Mesenchymal stem cell (in vitro differentiated cells and primary cell): ENCODE measurements at regions not wholly inside any gene's neighbourhood (a gene's known extent, or its start where the extent isn't known, plus 50 kb on each side); places are given as distances from the start of the nearest gene placed in this dataset.

Experiments
- DNase-seq: peaks from one replicate; pipeline ENCODE4 v3.0.0-alpha.2; 2013
- H2AFZ ChIP-seq: one replicate; pipeline ENCODE4 v1.6.1; 2013; ENCODE audit warnings: low read depth, mild to moderate bottlenecking, control low read depth, inconsistent platforms, low read length, moderate library complexity
- H2AK5ac ChIP-seq: 2 replicates; pipeline ENCODE4 v1.6.1; 2013; ENCODE audit warnings: low read length, moderate library complexity, mild to moderate bottlenecking, inconsistent platforms; ENCODE audit not compliant: severe bottlenecking
- H2BK120ac ChIP-seq: one replicate; pipeline ENCODE4 v1.6.1; 2013; ENCODE audit warnings: low read depth, mild to moderate bottlenecking, inconsistent platforms, low read length, moderate library complexity
- H2BK12ac ChIP-seq, 2 experiments: one replicate each; pipeline ENCODE4 v1.6.1; 2013; ENCODE audit warnings: inconsistent platforms in 2 of 2, low read length in 2 of 2, mild to moderate bottlenecking in 2 of 2, moderate library complexity in 2 of 2, control low read depth in 1 of 2
- H2BK15ac ChIP-seq: one replicate; pipeline ENCODE4 v1.6.1; 2013; ENCODE audit warnings: mild to moderate bottlenecking, low read depth, inconsistent platforms; ENCODE audit not compliant: poor library complexity, severe bottlenecking
- H2BK5ac ChIP-seq: 2 replicates; pipeline ENCODE4 v1.6.1; 2013; ENCODE audit warnings: low read depth, mild to moderate bottlenecking, low read length, control low read depth, inconsistent platforms; ENCODE audit not compliant: poor library complexity, severe bottlenecking
- H3K14ac ChIP-seq, 2 experiments: one replicate each; pipeline ENCODE4 v1.6.1; 2013; ENCODE audit warnings: inconsistent platforms in 2 of 2, low read length in 2 of 2, control low read depth in 1 of 2, mild to moderate bottlenecking in 1 of 2, moderate library complexity in 1 of 2
- H3K18ac ChIP-seq, 2 experiments: one replicate each; pipeline ENCODE4 v1.6.1; 2013; ENCODE audit warnings: inconsistent platforms in 2 of 2, low read length in 2 of 2, control low read depth in 1 of 2, low read depth in 1 of 2, mild to moderate bottlenecking in 1 of 2
- H3K23ac ChIP-seq, 2 experiments: one replicate each; pipeline ENCODE4 v1.6.1; 2013; ENCODE audit warnings: inconsistent platforms in 2 of 2, low read length in 2 of 2, mild to moderate bottlenecking in 2 of 2, moderate library complexity in 2 of 2, control low read depth in 1 of 2
- H3K27ac ChIP-seq: 2 replicates; pipeline ENCODE4 v1.5.1; 2013; ENCODE audit warnings: mild to moderate bottlenecking, moderate library complexity, low read length, control low read depth, inconsistent platforms; ENCODE audit not compliant: poor library complexity, severe bottlenecking
- H3K27me3 ChIP-seq, 2 experiments: 2 replicates each; pipeline versions ENCODE4 v1.6.1 to v1.7.0; 2013; ENCODE audit warnings: low read length in 2 of 2, mild to moderate bottlenecking in 2 of 2, moderate library complexity in 2 of 2, control low read depth in 1 of 2, inconsistent platforms in 1 of 2; ENCODE audit not compliant: control insufficient read depth in 1 of 2, insufficient read depth in 1 of 2
- H3K36me3 ChIP-seq, 2 experiments: 2 replicates each; pipeline versions ENCODE4 v1.6.1 to v1.7.0; 2013; ENCODE audit warnings: low read length in 2 of 2, control low read depth in 1 of 2, inconsistent platforms in 1 of 2, low read depth in 1 of 2, mild to moderate bottlenecking in 1 of 2; ENCODE audit not compliant: insufficient read depth in 2 of 2, control insufficient read depth in 1 of 2
- H3K4ac ChIP-seq, 2 experiments: one replicate each; pipeline ENCODE4 v1.6.1; 2013; ENCODE audit warnings: inconsistent platforms in 2 of 2, low read length in 2 of 2, mild to moderate bottlenecking in 2 of 2, moderate library complexity in 2 of 2, control low read depth in 1 of 2, low read depth in 1 of 2
- H3K4me1 ChIP-seq: 2 replicates; pipeline ENCODE4 v1.6.1; 2013; ENCODE audit warnings: low read depth, low read length, control low read depth; ENCODE audit not compliant: control insufficient read depth, insufficient read depth
- H3K4me2 ChIP-seq: 2 replicates; pipeline ENCODE4 v1.6.1; 2013; ENCODE audit warnings: low read length, mild to moderate bottlenecking, inconsistent platforms; ENCODE audit not compliant: poor library complexity, severe bottlenecking
- H3K4me3 ChIP-seq, 2 experiments: 2 replicates each; pipeline versions ENCODE4 v1.5.1 to v1.7.0; 2013; ENCODE audit warnings: low read length in 2 of 2, mild to moderate bottlenecking in 2 of 2, control low read depth in 1 of 2, low read depth in 1 of 2; ENCODE audit not compliant: insufficient read depth in 1 of 2
- H3K79me1 ChIP-seq: replicated peaks from 2 replicates; pipeline ENCODE4 v1.6.1; 2013; ENCODE audit warnings: mild to moderate bottlenecking, control low read depth, low read length, inconsistent platforms; ENCODE audit not compliant: poor library complexity, severe bottlenecking
- H3K9ac ChIP-seq: 2 replicates; pipeline ENCODE4 v1.7.0; 2013; ENCODE audit warnings: mild to moderate bottlenecking, low read length, moderate library complexity
- H3K9me3 ChIP-seq: 2 replicates; pipeline ENCODE4 v1.7.0; 2013; ENCODE audit warnings: mild to moderate bottlenecking, low read length; ENCODE audit not compliant: control insufficient read depth
- H4K8ac ChIP-seq: one replicate; pipeline ENCODE4 v1.6.1; 2013; ENCODE audit warnings: inconsistent platforms, mild to moderate bottlenecking, low read length, moderate library complexity
- H4K91ac ChIP-seq: one replicate; pipeline ENCODE4 v1.6.1; 2013; ENCODE audit warnings: mild to moderate bottlenecking, low read length, inconsistent platforms
- WGBS: methylation state at CpG from one replicate; pipeline ENCODE4 v1.1.7; 2013; ENCODE audit warnings: mixed read lengths; 5-methylcytosine and 5-hydroxymethylcytosine counted together

DNA sequence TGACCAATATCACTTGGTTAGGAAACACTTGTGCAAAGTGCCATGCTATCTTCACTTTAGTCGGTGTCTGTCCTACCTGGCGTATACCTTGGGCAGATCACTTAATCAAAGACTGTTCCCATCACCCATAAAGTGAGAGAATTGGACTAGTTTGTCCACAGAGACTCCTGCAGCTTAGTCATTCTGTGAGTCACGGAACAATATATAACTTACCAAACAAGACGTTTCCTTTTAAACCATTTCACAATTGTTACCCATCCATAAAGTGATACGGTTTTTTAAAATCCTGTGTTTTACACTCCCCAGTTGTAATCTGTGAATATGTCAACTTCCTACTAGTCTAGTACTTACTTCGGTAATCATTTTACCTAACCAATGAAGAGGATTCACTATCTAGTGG, 499.3 kb upstream of the SMIM21 start:
- H2BK5ac ChIP-seq = no peak overlapping the region
- no peak overlapping the region for H4K91ac ChIP-seq
- no peak overlapping the region for H3K23ac ChIP-seq
- H3K27ac ChIP-seq = no peak overlapping the region
- H3K4me2 ChIP-seq = no peak overlapping the region
- DNase-seq = no peak
- H2BK12ac ChIP-seq = no peak overlapping the region
- H3K4me1 ChIP-seq = no peaks in the 10 kb centered on the region
- H3K36me3 ChIP-seq = no peaks in the 10 kb centered on the region
- no peaks in the 10 kb centered on the region for H3K79me1 ChIP-seq
- no peaks in the 10 kb centered on the region for H3K9me3 ChIP-seq
- H2BK15ac ChIP-seq = no peak overlapping the region
- no peak overlapping the region for H3K14ac ChIP-seq
- H2BK120ac ChIP-seq = no peak overlapping the region
- no peaks in the 10 kb centered on the region for H3K27me3 ChIP-seq
- no peak overlapping the region for H2AK5ac ChIP-seq
- no peak overlapping the region for H3K9ac ChIP-seq
- WGBS = 80% methylated on average over 5 of the region's 6 CpGs
- no peak overlapping the region for H3K4me3 ChIP-seq
- no peak overlapping the region for H3K4ac ChIP-seq
- no peak overlapping the region for H2AFZ ChIP-seq
- no peak overlapping the region for H4K8ac ChIP-seq
- no peak overlapping the region for H3K18ac ChIP-seq

DNA sequence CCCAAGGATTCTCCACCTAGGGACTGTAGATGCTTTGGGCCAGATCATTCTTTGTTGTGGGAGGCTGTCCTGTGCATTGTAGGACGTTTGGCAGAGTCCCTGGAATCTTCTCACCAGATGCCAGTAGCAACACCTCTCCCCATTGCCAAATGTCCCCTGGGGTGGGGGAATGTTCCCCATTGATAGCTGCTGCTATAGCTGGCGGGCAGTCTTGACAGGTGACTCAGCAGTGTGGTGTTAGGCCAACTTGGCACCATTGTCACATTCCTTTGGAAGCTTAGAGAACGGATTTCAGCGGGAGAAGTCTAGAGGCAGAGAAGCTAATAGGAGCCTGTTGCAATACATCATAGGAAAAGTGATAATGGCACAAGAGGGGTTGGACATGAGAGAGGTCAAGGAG, 495.7 kb upstream of the SMIM21 start:
- Histone ChIP-seq H2BK15ac (no peak overlapping the region), H3K18ac (no peak overlapping the region), H3K9me3 (peaks cover 4% of the 10 kb centered on the region), H2BK120ac (no peak overlapping the region), H3K27ac (no peak overlapping the region), H3K4me1 (no peaks in the 10 kb centered on the region), H3K14ac (no peak overlapping the region), H3K79me1 (no peaks in the 10 kb centered on the region), H4K91ac (no peak overlapping the region), H3K4me2 (no peak overlapping the region), H3K4ac (no peak overlapping the region), H2AFZ (no peak overlapping the region), H3K23ac (no peak overlapping the region), H3K4me3 (no peak overlapping the region), H3K9ac (no peak overlapping the region), H3K36me3 (no peaks in the 10 kb centered on the region), H3K27me3 (peaks cover 0 to 8% of the 10 kb centered on the region in 2 experiments), H2BK5ac (no peak overlapping the region), H2BK12ac (no peak overlapping the region), H2AK5ac (no peak overlapping the region), H4K8ac (no peak overlapping the region)
- 59% methylated on average over 4 of the region's 4 CpGs for WGBS
- no peak for DNase-seq

DNA sequence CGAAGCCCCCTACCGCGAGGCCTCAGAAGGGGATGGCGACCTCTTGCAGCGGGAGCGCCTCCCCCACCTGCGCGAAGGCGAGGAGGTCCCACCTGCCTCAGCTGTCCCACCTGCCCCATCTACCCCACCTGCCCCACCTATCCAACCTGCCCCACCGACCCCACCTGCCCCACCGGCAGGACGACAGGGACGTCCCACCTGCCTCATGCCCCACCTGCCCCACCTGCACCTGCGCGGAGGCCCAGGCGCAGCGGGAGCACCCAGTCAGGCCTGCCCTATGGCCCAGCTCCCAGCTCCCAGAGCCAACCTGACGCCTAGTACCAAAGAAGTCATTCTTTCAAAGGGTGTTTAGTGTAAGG, 489.1 kb upstream of the SMIM21 start:
- H3K14ac ChIP-seq = no peak overlapping the region
- H4K91ac ChIP-seq = no peak overlapping the region
- H3K27ac ChIP-seq = no peak overlapping the region
- H4K8ac ChIP-seq = no peak overlapping the region
- no peak overlapping the region for H3K18ac ChIP-seq
- no peak overlapping the region for H2BK5ac ChIP-seq
- peak overlapping the region; percentile 51 for H2AFZ ChIP-seq
- no peak overlapping the region for H3K23ac ChIP-seq
- no peak overlapping the region for H3K9ac ChIP-seq
- no peaks in the 10 kb centered on the region for H3K36me3 ChIP-seq
- no peak overlapping the region for H2AK5ac ChIP-seq
- H3K4me2 ChIP-seq = no peak overlapping the region
- DNase-seq = no peak
- no peak overlapping the region for H2BK120ac ChIP-seq
- peaks cover 4% of the 10 kb centered on the region for H3K9me3 ChIP-seq
- WGBS = 44% methylated on average over 11 of the region's 18 CpGs
- no peak overlapping the region for H3K4ac ChIP-seq
- peaks cover 7 to 38% of the 10 kb centered on the region in 2 experiments for H3K27me3 ChIP-seq
- no peak overlapping the region for H2BK15ac ChIP-seq
- H3K79me1 ChIP-seq = no peaks in the 10 kb centered on the region
- H3K4me3 ChIP-seq = peak overlapping the region in 1 of 2 experiments; percentile 63
- peaks cover 7% of the 10 kb centered on the region for H3K4me1 ChIP-seq
- H2BK12ac ChIP-seq = no peak overlapping the region

DNA sequence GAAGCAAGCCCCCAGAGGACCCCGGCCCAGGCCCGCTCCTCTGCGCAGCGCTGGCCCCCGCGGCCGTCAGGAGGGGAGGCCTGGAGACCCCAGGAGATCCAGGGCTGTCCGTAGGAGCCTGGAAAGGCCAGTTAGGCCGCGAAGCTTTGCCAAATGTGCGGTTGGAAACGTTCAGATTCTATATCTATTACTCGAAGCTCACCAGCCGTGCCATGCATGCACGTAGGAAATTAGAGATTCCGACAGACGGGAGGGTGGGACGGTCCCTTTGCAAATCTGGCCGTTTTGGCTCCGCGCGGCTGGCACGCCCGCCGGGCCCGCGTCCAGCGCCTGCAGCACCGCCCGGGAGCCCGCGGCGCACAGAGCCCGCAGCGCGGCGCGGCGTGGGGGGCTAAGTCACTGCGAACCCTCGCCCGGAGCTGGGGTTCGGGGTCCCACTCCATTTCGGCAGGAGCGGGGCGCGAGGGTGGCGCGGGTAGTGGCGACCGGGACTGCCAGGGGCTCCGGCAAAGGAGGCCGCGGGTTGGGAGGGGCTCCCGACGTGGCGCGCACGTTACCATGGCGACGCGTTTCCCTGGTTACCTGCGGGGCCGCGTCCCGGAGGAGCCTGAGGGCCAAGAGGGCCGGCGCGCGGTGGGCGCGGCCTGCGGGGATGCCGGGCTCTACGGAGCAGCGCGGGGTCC, 488.6 kb upstream of the SMIM21 start:
- Histone ChIP-seq H3K27ac (no peak overlapping the region), H2BK5ac (no peak overlapping the region), H3K14ac (no peak overlapping the region), H3K4me3 (peak overlapping the region in 1 of 2 experiments; percentile 63), H3K18ac (no peak overlapping the region), H3K23ac (no peak overlapping the region), H3K4me2 (peak overlapping the region; percentile 40), H2BK12ac (no peak overlapping the region), H3K4ac (no peak overlapping the region), H2BK120ac (no peak overlapping the region), H3K4me1 (peaks cover 7% of the 10 kb centered on the region), H3K36me3 (no peaks in the 10 kb centered on the region), H2AFZ (no peak overlapping the region), H2AK5ac (no peak overlapping the region), H3K9ac (peak overlapping the region; percentile 26), H3K79me1 (no peaks in the 10 kb centered on the region), H3K9me3 (peaks cover 4% of the 10 kb centered on the region), H3K27me3 (peaks cover 7 to 38% of the 10 kb centered on the region in 2 experiments), H4K91ac (no peak overlapping the region), H2BK15ac (no peak overlapping the region), H4K8ac (no peak overlapping the region)
- no peak for DNase-seq
- WGBS = 12% methylated on average over 49 of the region's 77 CpGs
